ENCODE measurements at regions not wholly inside any gene's neighbourhood (a gene's known extent, or its start where the extent isn't known, plus 50 kb on each side); places are given as distances from the start of the nearest gene placed in this dataset.

DNA sequence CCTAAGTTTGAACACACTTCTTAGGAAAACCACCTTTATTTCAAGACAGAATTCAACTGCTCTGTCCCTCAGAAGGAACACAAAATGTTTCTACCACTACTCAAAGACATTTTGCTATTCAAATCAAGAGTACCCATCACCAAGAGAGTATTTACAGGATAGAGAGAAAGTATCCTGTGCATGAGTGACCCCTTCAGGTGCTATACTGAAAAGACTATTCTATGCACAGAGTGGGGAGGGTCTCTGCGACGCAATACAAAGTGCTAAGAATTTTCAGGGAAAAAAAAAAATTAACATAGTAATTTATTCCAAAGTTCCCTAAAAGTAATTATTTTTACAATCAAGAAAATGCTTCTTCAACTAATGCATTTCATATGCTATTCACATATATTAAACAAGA lies 346.4 kb upstream of the FAM241A start:
- no peak for TF ChIP-seq RFX5 (IDR thresholded peaks at IDR 0.05)
- TF ChIP-seq, protein P1, sequence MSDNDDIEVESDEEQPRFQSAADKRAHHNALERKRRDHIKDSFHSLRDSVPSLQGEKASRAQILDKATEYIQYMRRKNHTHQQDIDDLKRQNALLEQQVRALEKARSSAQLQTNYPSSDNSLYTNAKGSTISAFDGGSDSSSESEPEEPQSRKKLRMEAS (IDR thresholded peaks at IDR 0.05) = no peak
- no peak for TF ChIP-seq CTCF (IDR thresholded peaks at IDR 0.05)
- TF ChIP-seq CEBPB (IDR thresholded peaks at IDR 0.05) = no peak
- TF ChIP-seq POLR2A (IDR thresholded peaks at IDR 0.05; ENCODE audit: low read length) = no peak
